ENCODE measurements at regions not wholly inside any gene's neighbourhood (a gene's known extent, or its start where the extent isn't known, plus 50 kb on each side); places are given as distances from the start of the nearest gene placed in this dataset.

GRCh38 chr22:48855013-48855412 is 972.7 kb downstream of the BRD1 start:
- Histone ChIP-seq H3K79me1 (ENCODE audit: low read depth in 1 of 2, low read length in 2 of 2) (no peaks in the 10 kb centered on the region), H3K18ac (ENCODE audit: low read depth, low read length) (no peak overlapping the region), H3K4me2 (ENCODE audit: low read depth, low read length) (no peak overlapping the region), H4K8ac (ENCODE audit: low read depth in 2 of 2, low read length in 2 of 2) (no peak overlapping the region), H2BK120ac (ENCODE audit: low read depth, low read length) (no peak overlapping the region), H4K20me1 (ENCODE audit: insufficient read depth, low read length) (no peaks in the 10 kb centered on the region), H3K4me3 (ENCODE audit: insufficient read depth, low read depth, low read length) (no peak overlapping the region), H3K23ac (ENCODE audit: low read depth, low read length) (no peak overlapping the region), H3K56ac (ENCODE audit: extremely low read depth, insufficient read depth, low read length) (no peak overlapping the region), H2AFZ (replicated peaks; ENCODE audit: low read length, poor library complexity) (no peak overlapping the region), H3K36me3 (ENCODE audit: control insufficient read depth, insufficient read depth, low read length) (no peaks in the 10 kb centered on the region), H2BK20ac (ENCODE audit: low read depth, low read length) (no peak overlapping the region), H2BK5ac (ENCODE audit: low read depth, low read length, poor library complexity, severe bottlenecking) (peak overlapping the region; percentile 10), H3K14ac (replicated peaks; ENCODE audit: low read depth, low read length) (no peak overlapping the region), H2AK9ac (replicated peaks; ENCODE audit: low read depth, low read length, poor library complexity) (no peak overlapping the region), H3K27ac (ENCODE audit: insufficient read depth, low read length) (no peak overlapping the region), H4K91ac (ENCODE audit: insufficient read depth, low read depth, low read length) (no peak overlapping the region), H3K27me3 (ENCODE audit: control insufficient read depth, insufficient read depth, low read length) (no peaks in the 10 kb centered on the region), H3K9me3 (ENCODE audit: control insufficient read depth, insufficient read depth, low read length) (peaks cover 63% of the 10 kb centered on the region), H3K4ac (ENCODE audit: low read depth, low read length) (no peak overlapping the region), H4K5ac (ENCODE audit: low read depth, low read length) (no peak overlapping the region), H3K9ac (ENCODE audit: low read depth, low read length) (no peak overlapping the region), H3K9me1 (ENCODE audit: insufficient read depth, low read length) (no peaks in the 10 kb centered on the region), H2BK15ac (ENCODE audit: low read depth, low read length) (no peak overlapping the region), H3K4me1 (ENCODE audit: control insufficient read depth, insufficient read depth, low read length) (no peaks in the 10 kb centered on the region), H2AK5ac (ENCODE audit: low read depth, low read length) (no peak overlapping the region)
- WGBS, 2 experiments (ENCODE audit: extremely low coverage in 2 of 2, insufficient read length in 1 of 2): 10% methylated on average over 1 of the region's 1 CpG; no CpG with 5 or more reads in 1 of the 2 experiments
- CTCF ChIA-PET: no interaction called here
- no TSS peak for BruUV-seq (replicated peaks)
- in situ Hi-C loops (cut with MboI; ENCODE audit: low sequenced_read_pairs) (no loop called here), dilution Hi-C loops (cut with HindIII; ENCODE audit: low sequenced_read_pairs, unreplicated experiment) (no loop called here), intact Hi-C loops (cut with micrococcal nuclease) (no loop called here)
- POLR2A ChIA-PET (ENCODE audit: unreplicated experiment): no interaction called here
- no peak for DNase-seq
- TF ChIP-seq MAFK (IDR thresholded peaks at IDR 0.05; ENCODE audit: low read depth, low read length) (no peak), MAZ (IDR thresholded peaks at IDR 0.05; ENCODE audit: borderline replicate concordance, low read depth, low read length) (no peak), CEBPB (IDR thresholded peaks at IDR 0.05; ENCODE audit: low read depth, low read length) (no peak), FOS (IDR thresholded peaks at IDR 0.05; ENCODE audit: low read depth, low read length) (no peak), SMC3 (IDR thresholded peaks at IDR 0.05; ENCODE audit: low read depth, low read length) (no peak), RAD21 (IDR thresholded peaks at IDR 0.05; ENCODE audit: low read length) (no peak), BHLHE40 (IDR thresholded peaks at IDR 0.05; ENCODE audit: low read depth, low read length) (no peak), POLR2A (IDR thresholded peaks at IDR 0.05; ENCODE audit: low read depth, low read length) (no peak), CTCF (conservative IDR thresholded peaks at IDR 0.05; ENCODE audit: low read depth, low read length) (no peak)
- no peak for ATAC-seq (ENCODE audit: low read depth)

All from IMR-90 (cell line).